CD4-positive, alpha-beta T cell treated with Interleukin-17A for 1 hour (primary cell): ENCODE measurements at regions not wholly inside any gene's neighbourhood (a gene's known extent, or its start where the extent isn't known, plus 50 kb on each side); places are given as distances from the start of the nearest gene placed in this dataset.
"Not testable (repeated sequence)": the region's sequence is repeated elsewhere in the genome, so short reads cannot be mapped to it uniquely, and the experiment has no call there.

Source experiments
- DNase-seq: peaks from one replicate; pipeline ENCODE4 v3.0.0-alpha.2; 2020

- DNase-seq = no peak
Observed at GRCh38 chr1:219560856-219561255, 52.0 kb downstream of the ZC3H11B start.

GRCh38 chr1:219559899-219560298, 53.0 kb downstream of the ZC3H11B start:
- no peak for DNase-seq

GRCh38 chr1:219555806-219556205, 57.1 kb downstream of the ZC3H11B start:
- DNase-seq = no peak

GRCh38 chr1:219555031-219555692, 57.7 kb downstream of the ZC3H11B start:
- no peak for DNase-seq

GRCh38 chr1:219553934-219554502, 58.9 kb downstream of the ZC3H11B start:
- DNase-seq = no peak

- DNase-seq = no peak
Observed at GRCh38 chr1:219550201-219550600, 62.7 kb downstream of the ZC3H11B start.

GRCh38 chr1:219549215-219549614, 63.7 kb downstream of the ZC3H11B start:
- DNase-seq = no peak

- no peak for DNase-seq
Observed at GRCh38 chr1:219548386-219548785, 64.5 kb downstream of the ZC3H11B start.

- not testable (repeated sequence) for DNase-seq
Observed at GRCh38 chr1:219545756-219546155, 67.1 kb downstream of the ZC3H11B start.

- no peak for DNase-seq
Observed at GRCh38 chr1:219544163-219544846, 68.6 kb downstream of the ZC3H11B start.

- DNase-seq = no peak
Observed at GRCh38 chr1:219542828-219543518, 69.9 kb downstream of the ZC3H11B start.

- DNase-seq = no peak
Observed at GRCh38 chr1:219541946-219542345, 71.0 kb downstream of the ZC3H11B start.

- DNase-seq = no peak
Observed at GRCh38 chr1:219539645-219540254, 73.2 kb downstream of the ZC3H11B start.

GRCh38 chr1:219538886-219539285, 74.0 kb downstream of the ZC3H11B start:
- DNase-seq = no peak

GRCh38 chr1:219537223-219537631, 75.7 kb downstream of the ZC3H11B start:
- DNase-seq = no peak

GRCh38 chr1:219536038-219536437, 76.9 kb downstream of the ZC3H11B start:
- DNase-seq = no peak

GRCh38 chr1:219534991-219535390, 77.9 kb downstream of the ZC3H11B start:
- no peak for DNase-seq

GRCh38 chr1:219533280-219533679, 79.6 kb downstream of the ZC3H11B start:
- no peak for DNase-seq

GRCh38 chr1:219529116-219529515, 83.8 kb downstream of the ZC3H11B start:
- DNase-seq = no peak

GRCh38 chr1:219528633-219529032, 84.3 kb downstream of the ZC3H11B start:
- no peak for DNase-seq

GRCh38 chr1:219527994-219528393, 84.9 kb downstream of the ZC3H11B start:
- no peak for DNase-seq

- no peak for DNase-seq
Observed at GRCh38 chr1:219526074-219526473, 86.8 kb downstream of the ZC3H11B start.

- no peak for DNase-seq
Observed at GRCh38 chr1:219523411-219523810, 89.5 kb downstream of the ZC3H11B start.
